Fibroblast of lung (primary cell): ENCODE measurements at regions not wholly inside any gene's neighbourhood (a gene's known extent, or its start where the extent isn't known, plus 50 kb on each side); places are given as distances from the start of the nearest gene placed in this dataset.

Experiments
- EZH2 ChIP-seq: IDR thresholded peaks from 2 replicates; pipeline ENCODE4 v1.5.1; 2012; ENCODE audit warnings: low read length, control low read depth, mild to moderate bottlenecking; ENCODE audit errors: missing control alignments
- TF ChIP-seq, protein P1 (sequence below), 2 donors: IDR thresholded peaks in 1 of 2; conservative IDR thresholded peaks in 1 of 2; 1 replicate in 1 of 2; 2 replicates in 1 of 2; pipeline ENCODE4 v1.5.1; 2011 to 2012; ENCODE audit warnings: low read length in 2 of 2, control low read depth in 1 of 2, inconsistent platforms in 1 of 2, low read depth in 1 of 2, mild to moderate bottlenecking in 1 of 2

DNA sequence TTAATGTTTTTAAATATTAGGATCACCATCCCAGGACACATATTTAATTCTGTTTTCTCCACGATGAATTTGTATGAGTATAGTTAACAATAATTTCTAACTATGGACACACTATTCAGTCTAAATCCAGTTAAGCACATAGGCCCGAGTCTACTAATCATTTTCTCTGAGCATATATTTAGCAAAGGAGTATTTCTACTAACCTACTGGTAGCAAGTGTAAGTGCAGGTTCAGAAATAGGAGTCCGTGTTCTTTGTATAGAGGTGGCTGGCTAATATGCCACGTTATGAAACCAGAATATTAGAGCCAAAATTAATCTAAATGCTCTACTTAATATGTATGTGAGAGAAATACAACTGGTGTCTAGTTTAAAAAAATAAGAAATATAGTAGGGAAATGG, 416.6 kb upstream of the NXPH2 start:
- TF ChIP-seq, protein P1, sequence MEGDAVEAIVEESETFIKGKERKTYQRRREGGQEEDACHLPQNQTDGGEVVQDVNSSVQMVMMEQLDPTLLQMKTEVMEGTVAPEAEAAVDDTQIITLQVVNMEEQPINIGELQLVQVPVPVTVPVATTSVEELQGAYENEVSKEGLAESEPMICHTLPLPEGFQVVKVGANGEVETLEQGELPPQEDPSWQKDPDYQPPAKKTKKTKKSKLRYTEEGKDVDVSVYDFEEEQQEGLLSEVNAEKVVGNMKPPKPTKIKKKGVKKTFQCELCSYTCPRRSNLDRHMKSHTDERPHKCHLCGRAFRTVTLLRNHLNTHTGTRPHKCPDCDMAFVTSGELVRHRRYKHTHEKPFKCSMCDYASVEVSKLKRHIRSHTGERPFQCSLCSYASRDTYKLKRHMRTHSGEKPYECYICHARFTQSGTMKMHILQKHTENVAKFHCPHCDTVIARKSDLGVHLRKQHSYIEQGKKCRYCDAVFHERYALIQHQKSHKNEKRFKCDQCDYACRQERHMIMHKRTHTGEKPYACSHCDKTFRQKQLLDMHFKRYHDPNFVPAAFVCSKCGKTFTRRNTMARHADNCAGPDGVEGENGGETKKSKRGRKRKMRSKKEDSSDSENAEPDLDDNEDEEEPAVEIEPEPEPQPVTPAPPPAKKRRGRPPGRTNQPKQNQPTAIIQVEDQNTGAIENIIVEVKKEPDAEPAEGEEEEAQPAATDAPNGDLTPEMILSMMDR (conservative IDR thresholded peaks at IDR 0.05 in 1 of 2, IDR thresholded peaks at IDR 0.05 in 1 of 2; ENCODE audit: low read depth in 1 of 2, low read length in 2 of 2), result no peak
- TF ChIP-seq EZH2, result no peak
